Neural cell (in vitro differentiated cells): ENCODE measurements at regions not wholly inside any gene's neighbourhood (a gene's known extent, or its start where the extent isn't known, plus 50 kb on each side); places are given as distances from the start of the nearest gene placed in this dataset.
A peak's percentile ranks its signal among the peaks of the same experiment; 100 is the strongest.

Experiments
- H2AFZ ChIP-seq: fragments of 200-600, 300-800 bp; sonication (generic), shearing (Covaris generic); 2 replicates; pipeline ENCODE4 v1.6.0; 2014; ENCODE audit warnings: low read depth, mild to moderate bottlenecking, antibody characterized with exemption, low read length, moderate library complexity
- H3F3A ChIP-seq: fragments of 200-600 bp; shearing (Covaris generic); 2 replicates; pipeline ENCODE4 v1.6.1; 2016; ENCODE audit warnings: mild to moderate bottlenecking, moderate library complexity, mixed read lengths, antibody characterized with exemption, low read length; ENCODE audit not compliant: insufficient read depth, poor library complexity, severe bottlenecking
- H3K27ac ChIP-seq: fragments of 200-600, 300-800 bp; sonication (generic), shearing (Covaris generic); 2 replicates; pipeline ENCODE4 v1.5.1; 2014; ENCODE audit warnings: mild to moderate bottlenecking, low read length, moderate library complexity
- H3K27me3 ChIP-seq: fragments of 300-800, 200-600 bp; sonication (generic), shearing (Covaris generic); 2 replicates; pipeline ENCODE4 v1.6.0; 2014; ENCODE audit warnings: mild to moderate bottlenecking, low read depth, low read length, moderate library complexity; ENCODE audit not compliant: insufficient read depth
- H3K36me3 ChIP-seq: fragments of 300-800, 200-600 bp; sonication (generic), shearing (Covaris generic); 2 replicates; pipeline ENCODE4 v1.5.1; 2014; ENCODE audit warnings: mild to moderate bottlenecking, antibody characterized with exemption, low read length, moderate library complexity; ENCODE audit not compliant: insufficient read depth
- H3K4me2 ChIP-seq: fragments of 300-800, 200-600 bp; sonication (generic), shearing (Covaris generic); 2 replicates; pipeline ENCODE4 v1.6.0; 2014; ENCODE audit warnings: mild to moderate bottlenecking, low read length
- H3K4me3 ChIP-seq: fragments of 300-800, 200-600 bp; sonication (generic), shearing (Covaris generic); 2 replicates; pipeline ENCODE4 v1.5.1; 2014; ENCODE audit warnings: mild to moderate bottlenecking, low read length, moderate library complexity
- H3K79me2 ChIP-seq: fragments of 200-600 bp; shearing (Covaris generic); replicated peaks from 2 replicates; pipeline ENCODE4 v1.6.0; 2014; ENCODE audit warnings: mild to moderate bottlenecking, low read length, moderate library complexity; ENCODE audit not compliant: insufficient read depth
- H3K9ac ChIP-seq: fragments of 300-800, 200-600 bp; sonication (generic), shearing (Covaris generic); 2 replicates; pipeline ENCODE4 v1.6.1; 2016; ENCODE audit warnings: mild to moderate bottlenecking, low read length, mixed read lengths
- H3K9me2 ChIP-seq: fragments of 200-600 bp; shearing (Covaris generic); 2 replicates; pipeline ENCODE4 v1.6.1; 2016; ENCODE audit warnings: mild to moderate bottlenecking, low read length, mixed read lengths; ENCODE audit not compliant: insufficient read depth
- H3K9me3 ChIP-seq: fragments of 200-600, 300-800 bp; sonication (generic), shearing (Covaris generic); 2 replicates; pipeline ENCODE4 v1.6.1; 2016; ENCODE audit warnings: mild to moderate bottlenecking, mixed run types, low read length, moderate library complexity, mixed read lengths
- H4K20me1 ChIP-seq: fragments of 200-600 bp; shearing (Covaris generic); 2 replicates; pipeline ENCODE4 v1.6.1; 2016; ENCODE audit warnings: mild to moderate bottlenecking, mixed run types; ENCODE audit not compliant: insufficient read depth
- EP300 ChIP-seq: fragments of 450-650 bp; conservative IDR thresholded peaks from 2 replicates; pipeline ENCODE4 v1.6.1; 2014; ENCODE audit warnings: antibody characterized with exemption, mild to moderate bottlenecking, moderate library complexity; ENCODE audit not compliant: poor library complexity, severe bottlenecking
- EZH2 ChIP-seq: fragments of 200-600, 300-800 bp; shearing (Covaris generic), sonication (generic); IDR thresholded peaks from 2 replicates; pipeline ENCODE4 v1.6.1; 2014; ENCODE audit warnings: antibody characterized with exemption, low read length, borderline replicate concordance, mild to moderate bottlenecking; ENCODE audit not compliant: insufficient read depth, poor library complexity, severe bottlenecking
- POLR2AphosphoS5 ChIP-seq: IDR thresholded peaks from 2 replicates; pipeline ENCODE4 v1.6.1; 2012
- RAD21 ChIP-seq: fragments of 450-650 bp; conservative IDR thresholded peaks from 2 replicates; pipeline ENCODE4 v1.6.1; 2014; ENCODE audit warnings: antibody characterized with exemption, mild to moderate bottlenecking, moderate library complexity
- SMC3 ChIP-seq: fragments of 450-650 bp; conservative IDR thresholded peaks from 2 replicates; pipeline ENCODE4 v1.6.1; 2014; ENCODE audit warnings: antibody characterized with exemption, mild to moderate bottlenecking, moderate library complexity; ENCODE audit not compliant: poor library complexity
- TF ChIP-seq, protein P1 (sequence below): fragments of 450-650 bp; IDR thresholded peaks from 2 replicates; pipeline ENCODE4 v1.5.1; 2014; ENCODE audit warnings: antibody characterized with exemption, mild to moderate bottlenecking, moderate library complexity; ENCODE audit not compliant: poor library complexity, severe bottlenecking
- TF ChIP-seq, protein P2 (sequence below): IDR thresholded peaks from 2 replicates; pipeline ENCODE4 v1.6.1; 2012; ENCODE audit warnings: borderline replicate concordance

- Histone ChIP-seq H3F3A (no peaks in the 10 kb centered on the region), H3K36me3 (no peaks in the 10 kb centered on the region), H3K4me2 (no peak overlapping the region), H3K9ac (no peak overlapping the region), H3K27ac (no peak overlapping the region), H2AFZ (no peak overlapping the region), H3K79me2 (no peaks in the 10 kb centered on the region), H3K9me2 (no peaks in the 10 kb centered on the region), H3K27me3 (no peaks in the 10 kb centered on the region), H3K4me3 (no peak overlapping the region), H3K9me3 (no peaks in the 10 kb centered on the region), H4K20me1 (no peaks in the 10 kb centered on the region)
- TF ChIP-seq, protein P1, sequence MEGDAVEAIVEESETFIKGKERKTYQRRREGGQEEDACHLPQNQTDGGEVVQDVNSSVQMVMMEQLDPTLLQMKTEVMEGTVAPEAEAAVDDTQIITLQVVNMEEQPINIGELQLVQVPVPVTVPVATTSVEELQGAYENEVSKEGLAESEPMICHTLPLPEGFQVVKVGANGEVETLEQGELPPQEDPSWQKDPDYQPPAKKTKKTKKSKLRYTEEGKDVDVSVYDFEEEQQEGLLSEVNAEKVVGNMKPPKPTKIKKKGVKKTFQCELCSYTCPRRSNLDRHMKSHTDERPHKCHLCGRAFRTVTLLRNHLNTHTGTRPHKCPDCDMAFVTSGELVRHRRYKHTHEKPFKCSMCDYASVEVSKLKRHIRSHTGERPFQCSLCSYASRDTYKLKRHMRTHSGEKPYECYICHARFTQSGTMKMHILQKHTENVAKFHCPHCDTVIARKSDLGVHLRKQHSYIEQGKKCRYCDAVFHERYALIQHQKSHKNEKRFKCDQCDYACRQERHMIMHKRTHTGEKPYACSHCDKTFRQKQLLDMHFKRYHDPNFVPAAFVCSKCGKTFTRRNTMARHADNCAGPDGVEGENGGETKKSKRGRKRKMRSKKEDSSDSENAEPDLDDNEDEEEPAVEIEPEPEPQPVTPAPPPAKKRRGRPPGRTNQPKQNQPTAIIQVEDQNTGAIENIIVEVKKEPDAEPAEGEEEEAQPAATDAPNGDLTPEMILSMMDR, result peak; percentile 70
- TF ChIP-seq EZH2, result no peak
- TF ChIP-seq RAD21, result peak; percentile 74
- peak; percentile 85 for TF ChIP-seq SMC3
Measured at GRCh38 chr7:21256310-21256877, 171.5 kb upstream of the SP4 start.

GRCh38 chr7:21260939-21261338 lies 166.9 kb upstream of the SP4 start:
- no peak overlapping the region for H2AFZ ChIP-seq
- no peak overlapping the region for H3K4me2 ChIP-seq
- no peaks in the 10 kb centered on the region for H3K9me3 ChIP-seq
- TF ChIP-seq POLR2AphosphoS5, result peak; percentile 55
- no peak for TF ChIP-seq EZH2
- TF ChIP-seq RAD21, result peak; percentile 15
- TF ChIP-seq, protein P2, sequence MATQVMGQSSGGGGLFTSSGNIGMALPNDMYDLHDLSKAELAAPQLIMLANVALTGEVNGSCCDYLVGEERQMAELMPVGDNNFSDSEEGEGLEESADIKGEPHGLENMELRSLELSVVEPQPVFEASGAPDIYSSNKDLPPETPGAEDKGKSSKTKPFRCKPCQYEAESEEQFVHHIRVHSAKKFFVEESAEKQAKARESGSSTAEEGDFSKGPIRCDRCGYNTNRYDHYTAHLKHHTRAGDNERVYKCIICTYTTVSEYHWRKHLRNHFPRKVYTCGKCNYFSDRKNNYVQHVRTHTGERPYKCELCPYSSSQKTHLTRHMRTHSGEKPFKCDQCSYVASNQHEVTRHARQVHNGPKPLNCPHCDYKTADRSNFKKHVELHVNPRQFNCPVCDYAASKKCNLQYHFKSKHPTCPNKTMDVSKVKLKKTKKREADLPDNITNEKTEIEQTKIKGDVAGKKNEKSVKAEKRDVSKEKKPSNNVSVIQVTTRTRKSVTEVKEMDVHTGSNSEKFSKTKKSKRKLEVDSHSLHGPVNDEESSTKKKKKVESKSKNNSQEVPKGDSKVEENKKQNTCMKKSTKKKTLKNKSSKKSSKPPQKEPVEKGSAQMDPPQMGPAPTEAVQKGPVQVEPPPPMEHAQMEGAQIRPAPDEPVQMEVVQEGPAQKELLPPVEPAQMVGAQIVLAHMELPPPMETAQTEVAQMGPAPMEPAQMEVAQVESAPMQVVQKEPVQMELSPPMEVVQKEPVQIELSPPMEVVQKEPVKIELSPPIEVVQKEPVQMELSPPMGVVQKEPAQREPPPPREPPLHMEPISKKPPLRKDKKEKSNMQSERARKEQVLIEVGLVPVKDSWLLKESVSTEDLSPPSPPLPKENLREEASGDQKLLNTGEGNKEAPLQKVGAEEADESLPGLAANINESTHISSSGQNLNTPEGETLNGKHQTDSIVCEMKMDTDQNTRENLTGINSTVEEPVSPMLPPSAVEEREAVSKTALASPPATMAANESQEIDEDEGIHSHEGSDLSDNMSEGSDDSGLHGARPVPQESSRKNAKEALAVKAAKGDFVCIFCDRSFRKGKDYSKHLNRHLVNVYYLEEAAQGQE, result peak; percentile 94
- TF ChIP-seq, protein P1, result no peak
- peak; percentile 91 for TF ChIP-seq EP300
- no peak overlapping the region for H3K27ac ChIP-seq
- H3K4me3 ChIP-seq, result no peak overlapping the region
- H4K20me1 ChIP-seq, result no peaks in the 10 kb centered on the region
- no peaks in the 10 kb centered on the region for H3K36me3 ChIP-seq
- no peaks in the 10 kb centered on the region for H3F3A ChIP-seq
- no peaks in the 10 kb centered on the region for H3K79me2 ChIP-seq
- no peaks in the 10 kb centered on the region for H3K9me2 ChIP-seq
- no peaks in the 10 kb centered on the region for H3K27me3 ChIP-seq
- H3K9ac ChIP-seq, result no peak overlapping the region
